ENCODE measurements at regions not wholly inside any gene's neighbourhood (a gene's known extent, or its start where the extent isn't known, plus 50 kb on each side); places are given as distances from the start of the nearest gene placed in this dataset.

DNA sequence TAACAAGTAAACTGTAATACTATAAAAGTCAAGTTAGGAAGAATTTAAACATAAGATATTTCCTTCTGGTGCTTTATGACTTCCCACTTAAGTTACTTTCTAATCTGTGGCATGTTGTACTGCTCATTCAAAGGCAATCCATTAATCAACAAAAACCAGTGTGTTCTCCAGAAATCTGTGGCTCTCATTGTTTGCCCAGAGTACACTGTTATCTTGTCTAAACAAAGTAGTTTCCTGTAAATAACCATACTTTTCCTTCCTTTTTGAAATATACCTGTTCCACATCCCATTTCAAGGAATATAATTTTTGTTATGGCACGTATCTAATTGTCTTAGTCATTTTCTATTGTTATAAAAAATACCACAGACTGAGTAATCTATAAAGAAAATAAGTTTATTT, 184.1 kb downstream of the CCER1 start:
- no peak for TF ChIP-seq CTCF (IDR thresholded peaks at IDR 0.05; ENCODE audit: low read depth, low read length, missing control alignments)
- in situ Hi-C loops (cut with HindIII; ENCODE audit: low sequenced_read_pairs): no loop called here
- no peak for DNase-seq (ENCODE audit: low read depth)

GRCh38 chr12:90757957-90758356, 197.0 kb downstream of the CCER1 start:
- no peak overlapping the region for H3K4me3 ChIP-seq (ENCODE audit: low read depth, low read length)
- no peak for DNase-seq (ENCODE audit: low read depth)
- in situ Hi-C loops (cut with HindIII; ENCODE audit: low sequenced_read_pairs): no loop called here
- TF ChIP-seq CTCF (IDR thresholded peaks at IDR 0.05; ENCODE audit: low read depth, low read length, missing control alignments): no peak

More for the DNA sequence above, 184.1 kb downstream of the CCER1 start:
- H3K4me3 ChIP-seq (ENCODE audit: low read depth, low read length): no peak overlapping the region

- no peak for TF ChIP-seq CTCF (IDR thresholded peaks at IDR 0.05; ENCODE audit: low read depth, low read length, missing control alignments)
- H3K4me3 ChIP-seq (ENCODE audit: low read depth, low read length): no peak overlapping the region
- DNase-seq (ENCODE audit: low read depth): no peak
- in situ Hi-C loops (cut with HindIII; ENCODE audit: low sequenced_read_pairs): no loop called here
These were observed 209.8 kb downstream of the CCER1 start for GRCh38 chr12:90745211-90745610.

DNA sequence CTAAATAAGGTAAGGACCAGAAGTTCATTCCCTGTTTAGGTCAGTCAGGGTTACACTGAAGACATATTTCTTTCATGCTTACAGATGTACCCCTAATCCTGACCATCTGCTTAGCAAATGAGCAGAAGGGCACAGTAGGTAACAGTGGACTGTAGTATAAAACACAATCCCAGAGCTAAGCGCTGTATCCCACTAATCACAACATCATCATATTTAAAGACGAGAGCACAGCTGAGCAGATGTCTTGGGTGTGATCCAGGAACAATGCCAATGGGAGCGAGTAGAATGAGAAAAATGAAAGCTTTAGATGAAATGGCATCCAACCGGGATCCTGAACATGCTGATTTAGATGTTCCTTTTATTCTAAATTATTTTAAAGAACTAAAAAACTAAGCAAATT, 213.4 kb downstream of the CCER1 start:
- in situ Hi-C loops (cut with HindIII; ENCODE audit: low sequenced_read_pairs): no loop called here
- DNase-seq (ENCODE audit: low read depth): no peak
- H3K4me3 ChIP-seq (ENCODE audit: low read depth, low read length): no peak overlapping the region
- no peak for TF ChIP-seq CTCF (IDR thresholded peaks at IDR 0.05; ENCODE audit: low read depth, low read length, missing control alignments)

- DNase-seq (ENCODE audit: low read depth): no peak
- in situ Hi-C loops (cut with HindIII; ENCODE audit: low sequenced_read_pairs): no loop called here
- TF ChIP-seq CTCF (IDR thresholded peaks at IDR 0.05; ENCODE audit: low read depth, low read length, missing control alignments): no peak
- H3K4me3 ChIP-seq (ENCODE audit: low read depth, low read length): no peak overlapping the region
These were observed 225.2 kb downstream of the CCER1 start for GRCh38 chr12:90729736-90730135.

DNA sequence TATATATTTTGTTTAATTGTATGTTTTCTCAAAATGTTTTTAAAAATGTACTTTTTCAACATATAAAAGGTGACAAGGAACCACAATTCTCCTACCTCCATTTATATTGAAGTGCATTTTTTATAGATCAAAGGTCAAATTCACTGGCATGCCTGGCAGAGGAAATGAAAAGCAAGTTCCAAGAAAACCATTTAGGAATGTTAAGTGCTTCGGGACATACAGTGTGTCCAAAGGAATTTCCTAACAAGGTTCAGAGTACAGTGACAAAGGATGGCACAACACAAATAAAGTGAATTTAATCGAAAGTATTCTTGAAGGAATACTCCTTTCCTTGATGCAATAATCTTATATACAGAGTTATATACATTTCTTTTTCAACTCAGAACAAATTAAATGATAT, 242.3 kb downstream of the CCER1 start:
- in situ Hi-C loops (cut with HindIII; ENCODE audit: low sequenced_read_pairs): no loop called here
- no peak for TF ChIP-seq CTCF (IDR thresholded peaks at IDR 0.05; ENCODE audit: low read depth, low read length, missing control alignments)
- H3K4me3 ChIP-seq (ENCODE audit: low read depth, low read length): no peak overlapping the region
- DNase-seq (ENCODE audit: low read depth): no peak

GRCh38 chr12:90710711-90711110, 244.3 kb downstream of the CCER1 start:
- H3K4me3 ChIP-seq (ENCODE audit: low read depth, low read length): no peak overlapping the region
- DNase-seq (ENCODE audit: low read depth): no peak
- in situ Hi-C loops (cut with HindIII; ENCODE audit: low sequenced_read_pairs): no loop called here
- TF ChIP-seq CTCF (IDR thresholded peaks at IDR 0.05; ENCODE audit: low read depth, low read length, missing control alignments): no peak

All from astrocyte of the cerebellum (primary cell).